ENCODE measurements at regions not wholly inside any gene's neighbourhood (a gene's known extent, or its start where the extent isn't known, plus 50 kb on each side); places are given as distances from the start of the nearest gene placed in this dataset.

- peaks cover 0 to 3% (median 0%) of the 10 kb centered on the region in 3 donors for H3K9me3 ChIP-seq (ENCODE audit: control extremely low read depth in 1 of 3, control insufficient read depth in 2 of 3, insufficient read depth in 1 of 3, low read length in 2 of 3)
- H3K4me3 ChIP-seq (ENCODE audit: control extremely low read depth in 1 of 5, extremely low read depth in 1 of 5, insufficient read depth in 1 of 5, low read depth in 2 of 5, low read length in 4 of 5), result no peak overlapping the region
- Mint-ChIP-seq H3K27me3 (no peaks in the 10 kb centered on the region), H3K27ac (no peak overlapping the region), H3K4me3 (no peak overlapping the region), H3K9me3 (ENCODE audit: insufficient read depth) (no peaks in the 10 kb centered on the region), H3K4me1 (no peaks in the 10 kb centered on the region)
- no peak overlapping the region for H2AFZ ChIP-seq (ENCODE audit: insufficient read depth, low read depth, low read length, poor library complexity, severe bottlenecking)
- H3K36me3 ChIP-seq (replicated peaks in 1 of 2; ENCODE audit: control extremely low read depth in 1 of 2, control insufficient read depth in 1 of 2, extremely low read depth in 1 of 2, insufficient read depth in 2 of 2, low read length in 1 of 2), result no peaks in the 10 kb centered on the region
- TF ChIP-seq EZH2 (IDR thresholded peaks at IDR 0.05; ENCODE audit: borderline replicate concordance, insufficient read depth, low read depth, low read length, poor library complexity, severe bottlenecking), result no peak
- TF ChIP-seq, protein P1, sequence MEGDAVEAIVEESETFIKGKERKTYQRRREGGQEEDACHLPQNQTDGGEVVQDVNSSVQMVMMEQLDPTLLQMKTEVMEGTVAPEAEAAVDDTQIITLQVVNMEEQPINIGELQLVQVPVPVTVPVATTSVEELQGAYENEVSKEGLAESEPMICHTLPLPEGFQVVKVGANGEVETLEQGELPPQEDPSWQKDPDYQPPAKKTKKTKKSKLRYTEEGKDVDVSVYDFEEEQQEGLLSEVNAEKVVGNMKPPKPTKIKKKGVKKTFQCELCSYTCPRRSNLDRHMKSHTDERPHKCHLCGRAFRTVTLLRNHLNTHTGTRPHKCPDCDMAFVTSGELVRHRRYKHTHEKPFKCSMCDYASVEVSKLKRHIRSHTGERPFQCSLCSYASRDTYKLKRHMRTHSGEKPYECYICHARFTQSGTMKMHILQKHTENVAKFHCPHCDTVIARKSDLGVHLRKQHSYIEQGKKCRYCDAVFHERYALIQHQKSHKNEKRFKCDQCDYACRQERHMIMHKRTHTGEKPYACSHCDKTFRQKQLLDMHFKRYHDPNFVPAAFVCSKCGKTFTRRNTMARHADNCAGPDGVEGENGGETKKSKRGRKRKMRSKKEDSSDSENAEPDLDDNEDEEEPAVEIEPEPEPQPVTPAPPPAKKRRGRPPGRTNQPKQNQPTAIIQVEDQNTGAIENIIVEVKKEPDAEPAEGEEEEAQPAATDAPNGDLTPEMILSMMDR (IDR thresholded peaks at IDR 0.05), result no peak
- H3K27ac ChIP-seq (ENCODE audit: low read length in 2 of 2), result no peak overlapping the region
- POLR2A ChIA-PET, result no interaction called here
- H3K27me3 ChIP-seq (replicated peaks in 1 of 4; ENCODE audit: control extremely low read depth in 1 of 4, control insufficient read depth in 3 of 4, insufficient read depth in 4 of 4, low read length in 3 of 4), result no peaks in the 10 kb centered on the region
- CTCF ChIA-PET, result no interaction called here
- no peaks in the 10 kb centered on the region for H4K20me1 ChIP-seq (ENCODE audit: control insufficient read depth, insufficient read depth, low read length, poor library complexity, severe bottlenecking)
- no peak overlapping the region for H3K4me2 ChIP-seq (replicated peaks; ENCODE audit: low read depth, low read length, poor library complexity, severe bottlenecking)
- no peak for ATAC-seq (ENCODE audit: low read depth)
- 97% methylated on average over 4 of the region's 4 CpGs for WGBS (ENCODE audit: insufficient coverage)
- DNase-seq, result no peak
- H3K79me2 ChIP-seq (ENCODE audit: control insufficient read depth, insufficient read depth, low read length), result no peaks in the 10 kb centered on the region
- H3K9ac ChIP-seq (ENCODE audit: low read length), result no peak overlapping the region
- no peaks in the 10 kb centered on the region for H3K4me1 ChIP-seq (ENCODE audit: control insufficient read depth in 2 of 2, insufficient read depth in 2 of 2, low read length in 2 of 2)
- intact Hi-C loops (cut with micrococcal nuclease), result no loop called here
Measured at GRCh38 chr4:148782284-148782683, 340.1 kb upstream of the NR3C2 start.

DNA sequence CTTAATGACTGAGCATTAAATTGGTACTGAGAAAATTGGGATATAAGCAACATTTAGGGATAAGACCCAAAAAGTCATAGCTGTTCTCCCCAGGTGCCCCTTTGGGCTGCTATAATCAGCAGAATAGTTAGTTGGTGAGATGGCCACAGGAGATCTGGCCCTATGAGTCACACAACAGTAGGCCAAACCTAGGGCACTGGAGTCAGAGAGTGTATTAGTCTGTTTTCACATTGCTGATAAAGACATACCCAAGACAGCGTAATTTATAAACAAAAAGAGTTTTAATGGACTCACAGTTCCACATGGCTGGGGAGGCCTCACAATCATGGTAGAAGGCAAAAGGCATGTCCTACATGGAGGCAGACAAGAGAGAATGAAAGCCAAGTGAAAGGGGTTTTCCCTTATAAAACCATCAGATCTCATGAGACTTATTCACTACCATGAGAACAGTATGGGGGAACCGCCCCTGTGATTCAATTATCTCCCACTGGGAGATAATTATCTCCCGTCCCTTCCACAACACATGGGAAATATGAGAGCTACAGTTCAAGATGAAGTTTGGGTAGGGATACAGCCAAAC lies 338.3 kb upstream of the NR3C2 start:
- no peaks in the 10 kb centered on the region for H3K27me3 Mint-ChIP-seq
- DNase-seq (no peak), ATAC-seq (ENCODE audit: low read depth) (no peak)
- ChIA-PET POLR2A (no interaction called here), CTCF (no interaction called here)
- H3K4me1 ChIP-seq (ENCODE audit: control insufficient read depth in 2 of 2, insufficient read depth in 2 of 2, low read length in 2 of 2), result no peaks in the 10 kb centered on the region
- no peak overlapping the region for H2AFZ ChIP-seq (ENCODE audit: insufficient read depth, low read depth, low read length, poor library complexity, severe bottlenecking)
- H3K4me1 Mint-ChIP-seq, result no peaks in the 10 kb centered on the region
- no CpG with 5 or more reads among the region's 3 CpGs for WGBS (ENCODE audit: insufficient coverage)
- H3K4me2 ChIP-seq (replicated peaks; ENCODE audit: low read depth, low read length, poor library complexity, severe bottlenecking), result no peak overlapping the region
- intact Hi-C loops (cut with micrococcal nuclease), result no loop called here
- H3K27ac Mint-ChIP-seq, result no peak overlapping the region
- TF ChIP-seq, protein P1 (IDR thresholded peaks at IDR 0.05), result no peak
- no peak for TF ChIP-seq EZH2 (IDR thresholded peaks at IDR 0.05; ENCODE audit: borderline replicate concordance, insufficient read depth, low read depth, low read length, poor library complexity, severe bottlenecking)
- no peaks in the 10 kb centered on the region for H4K20me1 ChIP-seq (ENCODE audit: control insufficient read depth, insufficient read depth, low read length, poor library complexity, severe bottlenecking)
- H3K9me3 ChIP-seq (ENCODE audit: control extremely low read depth in 1 of 3, control insufficient read depth in 2 of 3, insufficient read depth in 1 of 3, low read length in 2 of 3), result peaks cover 0 to 3% (median 0%) of the 10 kb centered on the region in 3 donors
- H3K9me3 Mint-ChIP-seq (ENCODE audit: insufficient read depth), result no peaks in the 10 kb centered on the region
- no peak overlapping the region for H3K4me3 ChIP-seq (ENCODE audit: control extremely low read depth in 1 of 5, extremely low read depth in 1 of 5, insufficient read depth in 1 of 5, low read depth in 2 of 5, low read length in 4 of 5)
- H3K4me3 Mint-ChIP-seq, result no peak overlapping the region
- no peak overlapping the region for H3K27ac ChIP-seq (ENCODE audit: low read length in 2 of 2)
- no peaks in the 10 kb centered on the region for H3K27me3 ChIP-seq (replicated peaks in 1 of 4; ENCODE audit: control extremely low read depth in 1 of 4, control insufficient read depth in 3 of 4, insufficient read depth in 4 of 4, low read length in 3 of 4)
- no peak overlapping the region for H3K9ac ChIP-seq (ENCODE audit: low read length)
- no peaks in the 10 kb centered on the region for H3K36me3 ChIP-seq (replicated peaks in 1 of 2; ENCODE audit: control extremely low read depth in 1 of 2, control insufficient read depth in 1 of 2, extremely low read depth in 1 of 2, insufficient read depth in 2 of 2, low read length in 1 of 2)
- H3K79me2 ChIP-seq (ENCODE audit: control insufficient read depth, insufficient read depth, low read length), result no peaks in the 10 kb centered on the region

All from B cell (primary cell).